ENCODE measurements at regions not wholly inside any gene's neighbourhood (a gene's known extent, or its start where the extent isn't known, plus 50 kb on each side); places are given as distances from the start of the nearest gene placed in this dataset.

DNA sequence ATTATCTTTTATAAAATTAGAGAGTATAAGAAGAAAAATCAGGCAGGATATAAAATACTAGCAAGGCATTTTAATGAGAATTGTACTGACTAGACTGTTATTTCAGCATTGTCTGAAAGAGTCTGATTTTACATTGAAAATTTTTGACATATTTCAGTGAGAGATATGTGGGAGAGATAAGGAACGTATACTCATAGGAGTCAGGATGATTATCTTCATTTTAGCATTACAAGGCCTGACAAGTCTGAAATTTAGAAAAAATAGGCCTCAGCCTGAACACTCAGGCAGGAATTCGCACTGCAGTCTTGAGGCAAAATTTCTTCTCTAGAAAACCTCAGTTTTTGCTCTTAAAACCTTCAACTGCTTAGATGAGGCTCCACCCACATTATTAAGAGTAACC is 386.0 kb downstream of the HGF start:
- TF ChIP-seq, protein P1, sequence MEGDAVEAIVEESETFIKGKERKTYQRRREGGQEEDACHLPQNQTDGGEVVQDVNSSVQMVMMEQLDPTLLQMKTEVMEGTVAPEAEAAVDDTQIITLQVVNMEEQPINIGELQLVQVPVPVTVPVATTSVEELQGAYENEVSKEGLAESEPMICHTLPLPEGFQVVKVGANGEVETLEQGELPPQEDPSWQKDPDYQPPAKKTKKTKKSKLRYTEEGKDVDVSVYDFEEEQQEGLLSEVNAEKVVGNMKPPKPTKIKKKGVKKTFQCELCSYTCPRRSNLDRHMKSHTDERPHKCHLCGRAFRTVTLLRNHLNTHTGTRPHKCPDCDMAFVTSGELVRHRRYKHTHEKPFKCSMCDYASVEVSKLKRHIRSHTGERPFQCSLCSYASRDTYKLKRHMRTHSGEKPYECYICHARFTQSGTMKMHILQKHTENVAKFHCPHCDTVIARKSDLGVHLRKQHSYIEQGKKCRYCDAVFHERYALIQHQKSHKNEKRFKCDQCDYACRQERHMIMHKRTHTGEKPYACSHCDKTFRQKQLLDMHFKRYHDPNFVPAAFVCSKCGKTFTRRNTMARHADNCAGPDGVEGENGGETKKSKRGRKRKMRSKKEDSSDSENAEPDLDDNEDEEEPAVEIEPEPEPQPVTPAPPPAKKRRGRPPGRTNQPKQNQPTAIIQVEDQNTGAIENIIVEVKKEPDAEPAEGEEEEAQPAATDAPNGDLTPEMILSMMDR (IDR thresholded peaks at IDR 0.05) = no peak
- no peak for TF ChIP-seq POLR2A (IDR thresholded peaks at IDR 0.05)
